ENCODE measurements at regions not wholly inside any gene's neighbourhood (a gene's known extent, or its start where the extent isn't known, plus 50 kb on each side); places are given as distances from the start of the nearest gene placed in this dataset.
A peak's percentile ranks its signal among the peaks of the same experiment; 100 is the strongest.
"Not testable (repeated sequence)": the region's sequence is repeated elsewhere in the genome, so short reads cannot be mapped to it uniquely, and the experiment has no call there.

GRCh38 chr5:62231576-62231975, 74.4 kb upstream of the KIF2A start:
- TF ChIP-seq TOX (CRISPR knock-in tag; IDR thresholded peaks at IDR 0.05; ENCODE audit: borderline replicate concordance) (no peak), ZNF565 (CRISPR knock-in tag; conservative IDR thresholded peaks at IDR 0.05; ENCODE audit: low read depth) (no peak), ISL1 (CRISPR knock-in tag; IDR thresholded peaks at IDR 0.05) (no peak), POU6F1 (CRISPR knock-in tag; IDR thresholded peaks at IDR 0.05; ENCODE audit: borderline replicate concordance, low read depth) (no peak), ZC3H10 (CRISPR knock-in tag; IDR thresholded peaks at IDR 0.05) (no peak)
- no peak for ATAC-seq

GRCh38 chr5:62232218-62232617, 73.8 kb upstream of the KIF2A start:
- ATAC-seq: not testable (repeated sequence)

- peak; percentile 78 for ATAC-seq
These were observed 72.6 kb upstream of the KIF2A start for GRCh38 chr5:62233083-62234046.

- ATAC-seq: not testable (repeated sequence)
These were observed 69.4 kb upstream of the KIF2A start for GRCh38 chr5:62236593-62236992.

GRCh38 chr5:62237944-62238343, 68.1 kb upstream of the KIF2A start:
- not testable (repeated sequence) for ATAC-seq

- ATAC-seq: not testable (repeated sequence)
These were observed 67.4 kb upstream of the KIF2A start for GRCh38 chr5:62238584-62238983.

GRCh38 chr5:62240494-62240893, 65.5 kb upstream of the KIF2A start:
- ATAC-seq: not testable (repeated sequence)

GRCh38 chr5:62242000-62242399, 64.0 kb upstream of the KIF2A start:
- not testable (repeated sequence) for ATAC-seq

- not testable (repeated sequence) for ATAC-seq
These were observed 63.0 kb upstream of the KIF2A start for GRCh38 chr5:62243046-62243445.

- ATAC-seq: not testable (repeated sequence)
These were observed 57.8 kb upstream of the KIF2A start for GRCh38 chr5:62248192-62248591.

- not testable (repeated sequence) for ATAC-seq
These were observed 55.9 kb upstream of the KIF2A start for GRCh38 chr5:62250085-62250484.

- not testable (repeated sequence) for ATAC-seq
These were observed 55.1 kb upstream of the KIF2A start for GRCh38 chr5:62250919-62251318.

- not testable (repeated sequence) for ATAC-seq
These were observed 53.5 kb upstream of the KIF2A start for GRCh38 chr5:62252519-62252918.

GRCh38 chr5:62255551-62255950, 50.5 kb upstream of the KIF2A start:
- ATAC-seq: not testable (repeated sequence)
